ENCODE measurements at regions not wholly inside any gene's neighbourhood (a gene's known extent, or its start where the extent isn't known, plus 50 kb on each side); places are given as distances from the start of the nearest gene placed in this dataset.

GRCh38 chr17:6297119-6297518, 137.8 kb downstream of the AIPL1 start:
- Histone ChIP-seq H3K9me3 (ENCODE audit: severe bottlenecking) (no peaks in the 10 kb centered on the region), H3K4me3 (ENCODE audit: low read depth, low read length) (no peak overlapping the region), H3K27ac (no peak overlapping the region), H3K27me3 (ENCODE audit: insufficient read depth, low read depth, severe bottlenecking) (no peaks in the 10 kb centered on the region), H3K36me3 (no peaks in the 10 kb centered on the region)
- TF ChIP-seq, protein P1, sequence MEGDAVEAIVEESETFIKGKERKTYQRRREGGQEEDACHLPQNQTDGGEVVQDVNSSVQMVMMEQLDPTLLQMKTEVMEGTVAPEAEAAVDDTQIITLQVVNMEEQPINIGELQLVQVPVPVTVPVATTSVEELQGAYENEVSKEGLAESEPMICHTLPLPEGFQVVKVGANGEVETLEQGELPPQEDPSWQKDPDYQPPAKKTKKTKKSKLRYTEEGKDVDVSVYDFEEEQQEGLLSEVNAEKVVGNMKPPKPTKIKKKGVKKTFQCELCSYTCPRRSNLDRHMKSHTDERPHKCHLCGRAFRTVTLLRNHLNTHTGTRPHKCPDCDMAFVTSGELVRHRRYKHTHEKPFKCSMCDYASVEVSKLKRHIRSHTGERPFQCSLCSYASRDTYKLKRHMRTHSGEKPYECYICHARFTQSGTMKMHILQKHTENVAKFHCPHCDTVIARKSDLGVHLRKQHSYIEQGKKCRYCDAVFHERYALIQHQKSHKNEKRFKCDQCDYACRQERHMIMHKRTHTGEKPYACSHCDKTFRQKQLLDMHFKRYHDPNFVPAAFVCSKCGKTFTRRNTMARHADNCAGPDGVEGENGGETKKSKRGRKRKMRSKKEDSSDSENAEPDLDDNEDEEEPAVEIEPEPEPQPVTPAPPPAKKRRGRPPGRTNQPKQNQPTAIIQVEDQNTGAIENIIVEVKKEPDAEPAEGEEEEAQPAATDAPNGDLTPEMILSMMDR (IDR thresholded peaks at IDR 0.05; ENCODE audit: low read depth, low read length), result no peak
- DNase-seq, result no peak

DNA sequence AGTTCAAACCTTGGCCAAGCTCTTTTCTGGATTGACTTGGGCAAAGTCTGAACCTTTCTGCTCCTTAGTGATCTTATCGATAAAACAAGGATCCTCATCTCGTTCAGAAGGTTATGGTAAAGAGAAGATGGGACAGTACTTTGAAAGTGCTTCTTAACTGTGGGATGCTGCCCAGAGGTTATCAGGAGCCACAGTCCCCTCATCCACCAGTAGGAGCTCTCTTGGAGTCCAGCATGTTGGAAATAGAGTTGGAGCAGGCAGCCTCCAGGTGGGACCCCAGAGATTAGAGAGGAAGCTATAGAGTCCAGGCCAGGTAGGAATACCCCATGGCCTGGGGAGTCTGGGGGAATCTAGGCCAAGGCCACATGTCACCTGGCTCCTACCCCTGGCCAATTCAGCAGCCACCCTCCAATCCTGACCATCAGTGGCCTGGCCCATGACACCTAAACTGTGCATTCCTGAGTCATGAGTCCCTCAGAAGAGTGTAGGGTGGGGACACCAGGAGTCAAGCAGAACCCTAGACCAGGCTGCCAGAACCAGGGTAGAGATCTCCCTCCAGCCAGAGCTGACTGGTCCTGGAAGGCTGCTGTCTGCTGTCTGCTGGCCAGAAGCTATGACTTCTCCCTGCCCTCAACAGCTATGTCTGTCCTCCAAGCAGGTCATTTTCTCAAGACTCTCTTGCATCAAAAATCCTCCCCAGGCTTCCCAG, 144.3 kb downstream of the AIPL1 start:
- Histone ChIP-seq H3K9me3 (ENCODE audit: severe bottlenecking) (no peaks in the 10 kb centered on the region), H3K27ac (no peak overlapping the region), H3K27me3 (ENCODE audit: insufficient read depth, low read depth, severe bottlenecking) (no peaks in the 10 kb centered on the region), H3K36me3 (no peaks in the 10 kb centered on the region), H3K4me3 (ENCODE audit: low read depth, low read length) (no peak overlapping the region)
- TF ChIP-seq, protein P1 (IDR thresholded peaks at IDR 0.05; ENCODE audit: low read depth, low read length), result peak; percentile 27; the same call in 1 of the 2 replicates
- DNase-seq, result no peak

GRCh38 chr17:6286233-6286632, 148.7 kb downstream of the AIPL1 start:
- Histone ChIP-seq H3K27ac (no peak overlapping the region), H3K36me3 (no peaks in the 10 kb centered on the region), H3K9me3 (ENCODE audit: severe bottlenecking) (no peaks in the 10 kb centered on the region), H3K4me3 (ENCODE audit: low read depth, low read length) (no peak overlapping the region), H3K27me3 (ENCODE audit: insufficient read depth, low read depth, severe bottlenecking) (no peaks in the 10 kb centered on the region)
- no peak for DNase-seq
- TF ChIP-seq, protein P1 (IDR thresholded peaks at IDR 0.05; ENCODE audit: low read depth, low read length), result peak; percentile 39

DNA sequence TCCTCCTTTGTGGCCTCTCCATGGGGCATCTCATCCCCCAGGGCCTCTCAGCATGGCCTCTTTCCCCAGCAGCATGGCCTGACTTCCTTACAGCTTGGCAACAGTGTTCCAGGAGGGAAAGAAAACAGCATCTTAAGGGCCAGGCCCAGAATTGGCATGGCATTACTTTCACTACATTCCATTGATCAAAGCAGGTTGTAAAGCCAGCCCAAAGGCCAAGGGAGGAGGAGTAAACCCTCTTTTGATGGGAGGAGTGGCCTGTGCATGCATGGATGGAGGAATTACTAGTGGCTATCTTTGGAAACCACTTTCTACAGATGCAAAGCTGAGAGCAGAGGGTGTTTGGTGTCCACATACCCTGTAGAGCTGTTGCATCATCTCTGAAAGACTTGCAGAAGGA, 149.4 kb downstream of the AIPL1 start:
- no peak for DNase-seq
- H3K9me3 ChIP-seq (ENCODE audit: severe bottlenecking), result no peaks in the 10 kb centered on the region
- no peak overlapping the region for H3K4me3 ChIP-seq (ENCODE audit: low read depth, low read length)
- H3K27ac ChIP-seq, result no peak overlapping the region
- H3K36me3 ChIP-seq, result no peaks in the 10 kb centered on the region
- H3K27me3 ChIP-seq (ENCODE audit: insufficient read depth, low read depth, severe bottlenecking), result no peaks in the 10 kb centered on the region
- TF ChIP-seq, protein P1 (IDR thresholded peaks at IDR 0.05; ENCODE audit: low read depth, low read length), result no peak

GRCh38 chr17:6279659-6280058, 155.3 kb downstream of the AIPL1 start:
- H3K4me3 ChIP-seq (ENCODE audit: low read depth, low read length), result no peak overlapping the region
- peak; percentile 84 for DNase-seq
- H3K9me3 ChIP-seq (ENCODE audit: severe bottlenecking), result no peaks in the 10 kb centered on the region
- H3K27ac ChIP-seq, result no peak overlapping the region
- TF ChIP-seq, protein P1 (IDR thresholded peaks at IDR 0.05; ENCODE audit: low read depth, low read length), result peak; percentile 90
- H3K27me3 ChIP-seq (ENCODE audit: insufficient read depth, low read depth, severe bottlenecking), result no peaks in the 10 kb centered on the region
- H3K36me3 ChIP-seq, result no peaks in the 10 kb centered on the region

GRCh38 chr17:6278376-6278775, 156.5 kb downstream of the AIPL1 start:
- no peak for DNase-seq
- Histone ChIP-seq H3K4me3 (ENCODE audit: low read depth, low read length) (no peak overlapping the region), H3K27ac (no peak overlapping the region), H3K27me3 (ENCODE audit: insufficient read depth, low read depth, severe bottlenecking) (no peaks in the 10 kb centered on the region), H3K9me3 (ENCODE audit: severe bottlenecking) (no peaks in the 10 kb centered on the region), H3K36me3 (no peaks in the 10 kb centered on the region)
- TF ChIP-seq, protein P1 (IDR thresholded peaks at IDR 0.05; ENCODE audit: low read depth, low read length), result no peak
